GM12891 (cell line): ENCODE measurements at regions not wholly inside any gene's neighbourhood (a gene's known extent, or its start where the extent isn't known, plus 50 kb on each side); places are given as distances from the start of the nearest gene placed in this dataset.

Source experiments
- POLR2A ChIP-seq: IDR thresholded peaks from 2 replicates; pipeline ENCODE4 v1.6.1; 2011; ENCODE audit warnings: low read depth, low read length, control low read depth
- POLR2AphosphoS5 ChIP-seq: IDR thresholded peaks from 2 replicates; pipeline ENCODE4 v1.6.1; 2011; ENCODE audit warnings: low read depth, low read length, control low read depth

DNA sequence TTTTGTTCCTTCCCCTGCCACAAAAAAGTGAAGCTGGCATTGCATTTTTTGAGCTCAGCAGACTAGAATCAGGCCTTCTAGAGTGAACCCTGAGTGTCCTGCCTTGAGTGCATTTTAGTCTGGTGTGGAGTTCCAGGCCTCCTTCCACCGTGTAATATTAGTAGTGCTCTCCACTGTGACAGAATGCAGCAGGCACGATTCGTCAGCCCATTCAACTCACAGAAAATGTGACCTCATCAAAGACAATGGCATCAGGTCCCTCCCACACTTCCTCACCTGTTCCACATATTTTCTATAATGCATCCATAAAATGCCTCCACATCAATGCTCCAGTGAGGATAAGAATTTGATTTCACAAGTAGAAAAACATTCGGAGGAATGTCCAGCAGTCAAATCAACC is 227.6 kb downstream of the FGF9 start:
- TF ChIP-seq POLR2A (no peak), POLR2AphosphoS5 (no peak)
